Fibroblast of lung (primary cell): ENCODE measurements at regions not wholly inside any gene's neighbourhood (a gene's known extent, or its start where the extent isn't known, plus 50 kb on each side); places are given as distances from the start of the nearest gene placed in this dataset.

Source experiments
- DNase-seq, 2 donors: peaks; one replicate each; pipeline versions ENCODE4 v3.0.0 to v3.0.0-alpha.2; 2010; ENCODE audit warnings: low read depth in 2 of 2
- H2AFZ ChIP-seq: 2 replicates; pipeline ENCODE4 v1.5.1; 2012; ENCODE audit warnings: low read length, control low read depth, inconsistent platforms
- H3K27ac ChIP-seq: 2 replicates; pipeline ENCODE4 v1.5.1; 2011; ENCODE audit warnings: low read length, control low read depth; ENCODE audit not compliant: insufficient read depth
- H3K27me3 ChIP-seq: 2 replicates; pipeline ENCODE4 v1.5.1; 2011; ENCODE audit warnings: mild to moderate bottlenecking, low read length; ENCODE audit not compliant: control insufficient read depth, insufficient read depth
- H3K36me3 ChIP-seq: 2 replicates; pipeline ENCODE4 v1.5.1; 2011; ENCODE audit warnings: low read length; ENCODE audit not compliant: control insufficient read depth, insufficient read depth
- H3K4me1 ChIP-seq: 2 replicates; pipeline ENCODE4 v1.5.1; 2011; ENCODE audit warnings: low read length; ENCODE audit not compliant: control insufficient read depth, insufficient read depth; ENCODE audit errors: extremely low read depth
- H3K4me2 ChIP-seq: 2 replicates; pipeline ENCODE4 v1.5.1; 2011; ENCODE audit warnings: low read length, control low read depth; ENCODE audit not compliant: insufficient read depth; ENCODE audit errors: extremely low read depth
- H3K4me3 ChIP-seq, 4 experiments: fragments of 200-600 bp in 1 of 4; sonication (generic) in 1 of 4; replicated peaks in 1 of 4; 2 replicates each; pipeline ENCODE4 v1.5.1; 2011 to 2016; ENCODE audit warnings: low read length in 4 of 4, low read depth in 3 of 4, mild to moderate bottlenecking in 3 of 4, control low read depth in 2 of 4, inconsistent platforms in 1 of 4, mixed read lengths in 1 of 4; ENCODE audit not compliant: insufficient read depth in 1 of 4; ENCODE audit errors: control extremely low read depth in 1 of 4
- H3K79me2 ChIP-seq: 2 replicates; pipeline ENCODE4 v1.5.1; 2012; ENCODE audit warnings: mild to moderate bottlenecking, low read length, inconsistent platforms; ENCODE audit not compliant: control insufficient read depth, insufficient read depth
- H3K9ac ChIP-seq: 2 replicates; pipeline ENCODE4 v1.5.1; 2011; ENCODE audit warnings: mild to moderate bottlenecking, low read length, control low read depth; ENCODE audit not compliant: insufficient read depth
- H3K9me3 ChIP-seq: 2 replicates; pipeline ENCODE4 v1.5.1; 2012; ENCODE audit warnings: low read depth, low read length; ENCODE audit not compliant: control insufficient read depth, insufficient read depth
- H4K20me1 ChIP-seq: 2 replicates; pipeline ENCODE4 v1.5.1; 2011; ENCODE audit warnings: low read length; ENCODE audit not compliant: control insufficient read depth, insufficient read depth; ENCODE audit errors: extremely low read depth
- EZH2 ChIP-seq: IDR thresholded peaks from 2 replicates; pipeline ENCODE4 v1.5.1; 2012; ENCODE audit warnings: low read length, control low read depth, mild to moderate bottlenecking; ENCODE audit errors: missing control alignments
- TF ChIP-seq, protein P1 (sequence below), 2 donors: IDR thresholded peaks in 1 of 2; conservative IDR thresholded peaks in 1 of 2; 1 replicate in 1 of 2; 2 replicates in 1 of 2; pipeline ENCODE4 v1.5.1; 2011 to 2012; ENCODE audit warnings: low read length in 2 of 2, control low read depth in 1 of 2, inconsistent platforms in 1 of 2, low read depth in 1 of 2, mild to moderate bottlenecking in 1 of 2

DNA sequence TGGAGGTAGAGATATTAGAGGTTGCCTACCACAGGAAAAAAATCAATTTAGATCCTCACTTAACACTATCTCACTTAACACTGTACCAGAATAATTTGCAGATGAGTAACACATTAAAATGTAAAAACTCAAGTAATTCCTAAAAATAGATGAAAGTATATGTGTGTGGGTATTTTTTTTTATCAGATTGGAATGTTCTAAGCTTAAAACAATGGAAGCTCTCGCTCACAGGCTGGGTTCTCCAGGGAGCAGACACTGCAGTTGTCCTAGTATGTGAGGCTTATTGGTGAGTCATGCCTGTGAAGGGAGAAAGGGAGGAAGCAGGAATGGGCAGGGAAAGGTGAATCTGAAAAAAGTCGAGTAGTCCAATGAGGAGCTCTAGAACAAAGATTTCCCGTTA lies 181.3 kb upstream of the ZNF608 start:
- H3K79me2 ChIP-seq: no peaks in the 10 kb centered on the region
- H3K4me3 ChIP-seq: no peak overlapping the region
- no peak overlapping the region for H3K4me2 ChIP-seq
- no peaks in the 10 kb centered on the region for H3K27me3 ChIP-seq
- no peak overlapping the region for H2AFZ ChIP-seq
- H3K27ac ChIP-seq: no peak overlapping the region
- no peak for TF ChIP-seq EZH2
- DNase-seq: peak in 1 of 2 donors; percentile 85
- no peaks in the 10 kb centered on the region for H4K20me1 ChIP-seq
- no peaks in the 10 kb centered on the region for H3K4me1 ChIP-seq
- H3K9me3 ChIP-seq: no peaks in the 10 kb centered on the region
- H3K9ac ChIP-seq: no peak overlapping the region
- H3K36me3 ChIP-seq: no peaks in the 10 kb centered on the region

DNA sequence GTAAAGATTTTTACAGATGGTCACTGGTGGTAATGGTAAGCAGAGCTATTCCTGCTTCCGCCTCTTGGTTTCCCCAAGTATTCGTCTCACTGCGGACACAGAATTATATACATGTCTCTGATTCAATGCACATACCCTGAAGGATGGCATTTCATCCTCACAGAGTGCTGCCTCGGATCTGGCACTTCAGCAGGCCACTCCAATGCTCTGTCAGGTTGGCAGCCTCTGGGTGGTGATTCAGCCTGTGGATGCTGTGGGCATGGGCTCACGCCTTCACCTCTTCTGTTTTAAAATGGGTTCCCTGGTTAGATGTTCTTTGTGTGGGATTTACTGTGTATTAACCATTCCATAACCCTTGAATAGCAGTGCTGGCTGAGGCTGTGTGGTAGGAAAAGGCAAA lies 182.6 kb upstream of the ZNF608 start:
- H3K4me2 ChIP-seq: no peak overlapping the region
- no peaks in the 10 kb centered on the region for H3K79me2 ChIP-seq
- no peaks in the 10 kb centered on the region for H3K4me1 ChIP-seq
- TF ChIP-seq, protein P1, sequence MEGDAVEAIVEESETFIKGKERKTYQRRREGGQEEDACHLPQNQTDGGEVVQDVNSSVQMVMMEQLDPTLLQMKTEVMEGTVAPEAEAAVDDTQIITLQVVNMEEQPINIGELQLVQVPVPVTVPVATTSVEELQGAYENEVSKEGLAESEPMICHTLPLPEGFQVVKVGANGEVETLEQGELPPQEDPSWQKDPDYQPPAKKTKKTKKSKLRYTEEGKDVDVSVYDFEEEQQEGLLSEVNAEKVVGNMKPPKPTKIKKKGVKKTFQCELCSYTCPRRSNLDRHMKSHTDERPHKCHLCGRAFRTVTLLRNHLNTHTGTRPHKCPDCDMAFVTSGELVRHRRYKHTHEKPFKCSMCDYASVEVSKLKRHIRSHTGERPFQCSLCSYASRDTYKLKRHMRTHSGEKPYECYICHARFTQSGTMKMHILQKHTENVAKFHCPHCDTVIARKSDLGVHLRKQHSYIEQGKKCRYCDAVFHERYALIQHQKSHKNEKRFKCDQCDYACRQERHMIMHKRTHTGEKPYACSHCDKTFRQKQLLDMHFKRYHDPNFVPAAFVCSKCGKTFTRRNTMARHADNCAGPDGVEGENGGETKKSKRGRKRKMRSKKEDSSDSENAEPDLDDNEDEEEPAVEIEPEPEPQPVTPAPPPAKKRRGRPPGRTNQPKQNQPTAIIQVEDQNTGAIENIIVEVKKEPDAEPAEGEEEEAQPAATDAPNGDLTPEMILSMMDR (conservative IDR thresholded peaks at IDR 0.05 in 1 of 2, IDR thresholded peaks at IDR 0.05 in 1 of 2; ENCODE audit: low read depth in 1 of 2, low read length in 2 of 2): no peak
- TF ChIP-seq EZH2: no peak
- no peak overlapping the region for H2AFZ ChIP-seq
- H3K27ac ChIP-seq: no peak overlapping the region
- DNase-seq: no peak
- no peak overlapping the region for H3K9ac ChIP-seq
- H3K4me3 ChIP-seq: no peak overlapping the region
- no peaks in the 10 kb centered on the region for H3K27me3 ChIP-seq
- no peaks in the 10 kb centered on the region for H3K9me3 ChIP-seq
- H4K20me1 ChIP-seq: no peaks in the 10 kb centered on the region
- H3K36me3 ChIP-seq: no peaks in the 10 kb centered on the region

DNA sequence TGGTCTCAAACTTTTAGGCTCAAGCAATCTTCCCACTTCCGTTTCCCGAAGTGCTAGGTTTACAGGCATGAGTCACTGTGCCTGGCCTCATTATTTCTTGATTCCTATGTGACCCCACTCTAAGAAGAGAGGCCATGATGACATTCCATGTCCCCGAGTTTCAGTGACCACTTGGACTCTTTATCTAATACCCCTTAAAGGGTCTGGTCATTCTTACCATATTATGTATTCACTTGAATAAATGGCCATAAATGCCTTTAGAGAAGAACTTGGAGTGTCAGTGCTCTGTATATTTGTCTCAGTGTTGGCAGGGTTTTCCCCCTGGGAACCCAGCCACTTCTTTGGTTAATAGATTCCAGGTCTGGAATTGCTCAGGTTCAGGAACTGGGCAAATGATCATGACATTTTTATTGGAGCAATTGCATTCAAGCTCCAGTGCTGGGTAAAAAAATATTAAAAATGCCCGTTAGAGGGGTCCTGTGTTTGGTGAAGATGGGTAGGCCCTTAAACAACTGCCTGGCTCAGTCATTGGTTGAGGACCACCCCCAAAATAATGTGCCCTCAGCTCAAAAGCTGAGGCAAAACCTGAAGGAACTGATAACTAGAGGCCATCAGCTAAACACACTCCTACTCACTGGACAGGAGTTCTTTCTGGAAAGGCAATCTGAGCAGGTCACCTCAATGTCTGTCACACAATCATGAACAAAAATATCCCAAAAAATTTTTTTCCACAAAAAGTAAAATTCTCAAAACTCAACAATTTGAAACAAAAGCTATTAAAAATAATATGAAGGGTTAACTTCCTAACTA lies 186.6 kb upstream of the ZNF608 start:
- TF ChIP-seq, protein P1 (conservative IDR thresholded peaks at IDR 0.05 in 1 of 2, IDR thresholded peaks at IDR 0.05 in 1 of 2; ENCODE audit: low read depth in 1 of 2, low read length in 2 of 2): no peak
- no peak for TF ChIP-seq EZH2
- Histone ChIP-seq H2AFZ (no peak overlapping the region), H3K4me3 (no peak overlapping the region), H3K27ac (no peak overlapping the region), H3K4me1 (no peaks in the 10 kb centered on the region), H4K20me1 (no peaks in the 10 kb centered on the region), H3K27me3 (no peaks in the 10 kb centered on the region), H3K4me2 (no peak overlapping the region), H3K79me2 (no peaks in the 10 kb centered on the region), H3K9me3 (no peaks in the 10 kb centered on the region), H3K9ac (no peak overlapping the region), H3K36me3 (no peaks in the 10 kb centered on the region)
- DNase-seq: peak; percentile 28 to 84
